Neural progenitor cell (in vitro differentiated cells): ENCODE measurements at regions not wholly inside any gene's neighbourhood (a gene's known extent, or its start where the extent isn't known, plus 50 kb on each side); places are given as distances from the start of the nearest gene placed in this dataset.

Source experiments
- EZH2 ChIP-seq: fragments of 200-600 bp; sonication (generic); IDR thresholded peaks from 2 replicates; pipeline ENCODE4 v1.6.1; 2017; ENCODE audit warnings: antibody characterized with exemption, mild to moderate bottlenecking, moderate library complexity
- EZH2phosphoT487 ChIP-seq: fragments of 200-600 bp; sonication (generic); IDR thresholded peaks from 2 replicates; pipeline ENCODE4 v1.6.1; 2017; ENCODE audit warnings: antibody characterized with exemption
- TF ChIP-seq, protein P1 (sequence below): fragments of 200-600 bp; sonication (generic); IDR thresholded peaks from 2 replicates; pipeline ENCODE4 v1.5.1; 2017; ENCODE audit warnings: antibody characterized with exemption, mild to moderate bottlenecking

DNA sequence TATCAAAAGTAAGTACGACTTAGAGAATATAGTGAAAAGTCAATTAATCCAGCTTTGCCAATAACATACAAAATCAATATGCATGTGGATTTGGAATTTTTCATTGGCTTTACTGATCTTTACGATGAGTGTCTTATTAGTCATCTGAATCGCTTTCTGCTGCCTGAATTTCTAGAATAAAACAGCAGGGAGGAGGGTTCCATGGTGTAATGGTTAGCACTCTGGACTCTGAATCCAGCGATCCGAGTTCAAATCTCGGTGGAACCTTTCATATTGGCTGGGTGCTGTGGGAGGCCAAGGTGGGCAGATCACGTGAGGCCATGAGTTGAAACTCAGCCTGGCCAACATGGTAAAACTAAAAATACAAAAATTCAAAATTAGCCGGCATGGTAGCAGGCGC lies 448.8 kb downstream of the RNF144B start:
- TF ChIP-seq, protein P1, sequence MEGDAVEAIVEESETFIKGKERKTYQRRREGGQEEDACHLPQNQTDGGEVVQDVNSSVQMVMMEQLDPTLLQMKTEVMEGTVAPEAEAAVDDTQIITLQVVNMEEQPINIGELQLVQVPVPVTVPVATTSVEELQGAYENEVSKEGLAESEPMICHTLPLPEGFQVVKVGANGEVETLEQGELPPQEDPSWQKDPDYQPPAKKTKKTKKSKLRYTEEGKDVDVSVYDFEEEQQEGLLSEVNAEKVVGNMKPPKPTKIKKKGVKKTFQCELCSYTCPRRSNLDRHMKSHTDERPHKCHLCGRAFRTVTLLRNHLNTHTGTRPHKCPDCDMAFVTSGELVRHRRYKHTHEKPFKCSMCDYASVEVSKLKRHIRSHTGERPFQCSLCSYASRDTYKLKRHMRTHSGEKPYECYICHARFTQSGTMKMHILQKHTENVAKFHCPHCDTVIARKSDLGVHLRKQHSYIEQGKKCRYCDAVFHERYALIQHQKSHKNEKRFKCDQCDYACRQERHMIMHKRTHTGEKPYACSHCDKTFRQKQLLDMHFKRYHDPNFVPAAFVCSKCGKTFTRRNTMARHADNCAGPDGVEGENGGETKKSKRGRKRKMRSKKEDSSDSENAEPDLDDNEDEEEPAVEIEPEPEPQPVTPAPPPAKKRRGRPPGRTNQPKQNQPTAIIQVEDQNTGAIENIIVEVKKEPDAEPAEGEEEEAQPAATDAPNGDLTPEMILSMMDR = no peak
- TF ChIP-seq EZH2phosphoT487 (no peak), EZH2 (no peak)
